ENCODE measurements at regions not wholly inside any gene's neighbourhood (a gene's known extent, or its start where the extent isn't known, plus 50 kb on each side); places are given as distances from the start of the nearest gene placed in this dataset.

- no peak for DNase-seq (ENCODE audit: low read depth)
These were observed 56.5 kb downstream of the IRX6 start for GRCh38 chr16:55380485-55380884.

- no peak for DNase-seq (ENCODE audit: low read depth)
These were observed 60.6 kb downstream of the IRX6 start for GRCh38 chr16:55384288-55385247.

- no peak for DNase-seq (ENCODE audit: low read depth)
These were observed 61.4 kb downstream of the IRX6 start for GRCh38 chr16:55385359-55385758.

DNA sequence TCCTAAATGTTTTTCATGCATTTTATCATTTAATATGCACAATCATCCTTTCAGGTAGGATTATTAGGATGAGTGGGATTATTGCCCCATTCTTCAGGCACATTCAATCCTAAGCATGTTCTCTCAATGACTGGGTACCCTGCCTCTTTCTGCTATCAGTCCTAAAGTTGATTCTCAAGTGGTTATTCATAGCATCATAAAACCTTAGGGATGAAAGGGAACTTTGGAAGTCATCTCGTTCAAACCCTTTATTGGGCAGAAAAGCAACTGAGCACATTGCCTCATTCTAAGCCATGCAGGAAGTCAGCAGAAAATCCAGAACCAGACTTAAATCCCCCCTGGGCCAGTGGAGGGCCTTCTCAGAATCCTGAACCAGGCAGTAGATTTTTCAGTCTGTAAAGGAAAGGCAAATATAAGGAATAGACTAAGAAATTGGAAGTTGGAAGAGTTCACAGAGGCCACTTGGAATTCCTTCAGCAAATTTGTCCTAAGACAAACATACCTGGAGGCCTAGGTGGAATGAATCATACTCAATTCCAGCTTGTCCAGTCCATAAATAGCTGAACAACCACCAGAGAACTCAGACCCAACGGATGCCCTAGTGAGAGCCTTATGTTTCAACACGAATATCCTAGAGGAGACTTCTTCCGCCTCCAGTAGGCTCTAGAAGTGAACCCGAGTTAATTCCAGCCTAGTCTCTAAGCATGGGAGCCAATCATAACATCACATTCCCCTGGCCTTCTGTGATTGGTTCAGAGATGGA is 62.7 kb downstream of the IRX6 start:
- DNase-seq (ENCODE audit: low read depth): no peak

- no peak for DNase-seq (ENCODE audit: low read depth)
These were observed 64.3 kb downstream of the IRX6 start for GRCh38 chr16:55388131-55388862.

DNA sequence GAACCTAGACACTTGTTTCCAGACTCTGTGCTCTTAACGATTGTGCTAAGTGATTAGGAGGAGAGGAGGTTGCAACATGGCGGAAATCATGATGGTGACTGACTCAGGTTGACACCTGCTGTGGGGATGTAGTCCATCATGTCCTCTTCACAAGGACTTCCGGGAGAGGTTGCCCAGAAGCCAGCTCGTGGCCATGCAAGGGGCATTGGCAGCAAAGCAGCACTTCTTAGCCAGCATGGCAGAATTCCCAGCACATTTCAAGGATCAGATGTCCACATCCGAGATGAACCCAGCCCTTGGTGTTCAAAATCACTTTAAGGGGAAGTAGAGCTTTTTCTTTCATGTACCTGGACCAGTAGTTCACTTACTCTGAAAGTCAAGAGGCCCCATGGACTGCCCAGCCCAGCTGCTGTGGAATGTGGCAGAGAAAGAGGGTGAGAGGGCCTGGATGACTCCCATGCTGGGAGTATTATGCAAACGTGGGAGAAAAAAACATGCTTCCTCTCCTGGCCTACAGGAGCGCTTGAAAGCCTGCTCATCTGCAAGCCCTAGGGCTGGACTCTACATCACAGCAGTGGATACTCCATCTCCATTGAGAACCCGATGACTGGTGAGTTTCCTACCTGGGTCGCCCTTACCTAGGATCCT is 65.5 kb downstream of the IRX6 start:
- no peak for DNase-seq (ENCODE audit: low read depth)

DNA sequence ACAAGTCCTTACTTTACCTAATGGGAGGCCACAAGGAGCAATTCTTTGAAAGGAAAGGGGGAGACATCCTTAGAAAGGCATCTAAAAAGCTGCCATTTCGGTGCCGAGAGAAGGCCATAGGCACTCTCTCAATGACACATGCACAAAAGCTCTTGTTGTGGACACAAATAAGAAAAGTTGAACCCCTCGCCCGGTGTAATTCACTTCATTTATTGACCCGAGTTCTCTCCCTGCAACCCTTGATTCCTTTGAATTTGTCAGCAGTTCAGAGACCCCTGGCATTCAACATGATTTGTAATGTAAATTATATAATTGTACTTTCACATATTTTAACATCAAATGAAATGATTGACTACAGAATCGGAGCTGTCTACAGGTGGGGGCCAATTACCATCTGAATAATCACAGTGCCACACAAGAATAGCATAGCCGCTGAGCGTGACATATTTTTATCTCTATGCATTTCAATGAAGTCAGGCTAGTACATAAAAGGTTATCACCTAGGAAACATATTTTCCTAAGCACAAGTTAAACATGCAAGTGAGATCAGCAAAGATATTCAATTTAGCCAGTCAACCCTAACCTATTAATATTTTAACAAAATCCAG is 66.7 kb downstream of the IRX6 start:
- DNase-seq (ENCODE audit: low read depth): no peak

DNA sequence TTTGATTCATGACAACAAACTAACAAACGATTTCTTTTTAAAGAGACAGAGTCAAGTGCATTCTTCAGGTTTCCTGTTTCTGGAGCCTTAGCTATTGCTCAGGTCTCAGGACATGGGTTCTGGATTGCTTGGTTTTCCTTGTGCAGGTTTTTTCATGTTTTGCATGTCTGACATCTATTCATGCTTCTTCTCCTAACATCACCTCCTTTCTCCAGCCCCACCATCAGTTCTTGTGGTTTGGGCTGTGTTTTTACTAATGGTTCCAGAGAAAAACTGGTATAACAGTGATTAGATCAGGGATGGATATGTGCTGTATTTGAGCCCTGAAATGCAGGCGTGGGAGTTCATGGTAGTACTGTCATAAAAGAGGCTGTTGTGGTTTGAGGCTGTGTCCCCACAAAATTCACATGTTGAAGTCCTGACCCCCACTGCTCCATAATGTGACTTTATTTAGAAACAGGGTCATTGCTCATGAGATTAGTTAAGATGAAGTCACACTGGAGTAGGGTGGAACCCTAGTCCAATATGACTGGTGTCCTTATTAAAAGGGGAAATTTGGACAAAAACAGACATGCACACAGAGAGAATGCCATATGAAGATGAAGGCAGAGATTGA is 67.9 kb downstream of the IRX6 start:
- DNase-seq (ENCODE audit: low read depth): no peak

GRCh38 chr16:55392701-55393100 is 68.7 kb downstream of the IRX6 start:
- DNase-seq (ENCODE audit: low read depth): no peak

DNA sequence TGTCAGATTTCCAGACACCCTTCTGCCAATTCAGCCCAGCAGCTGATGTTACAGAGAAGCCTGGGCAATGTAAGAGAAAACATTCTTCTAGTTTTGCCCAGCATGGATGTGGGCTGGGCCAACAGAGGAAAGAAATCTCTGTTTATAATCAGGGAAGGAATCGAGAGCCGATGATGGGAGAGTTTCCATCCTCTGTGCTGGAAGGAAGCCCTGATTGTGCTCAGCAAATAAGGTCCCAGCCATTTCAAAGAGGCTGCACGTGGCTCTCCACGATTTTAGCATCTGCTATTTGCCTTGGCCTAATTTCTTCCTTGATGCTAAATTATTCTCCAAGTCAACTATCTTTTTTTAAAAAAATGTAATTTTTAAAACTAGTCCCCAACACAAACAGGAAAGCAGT is 70.0 kb downstream of the IRX6 start:
- DNase-seq (ENCODE audit: low read depth): no peak

DNA sequence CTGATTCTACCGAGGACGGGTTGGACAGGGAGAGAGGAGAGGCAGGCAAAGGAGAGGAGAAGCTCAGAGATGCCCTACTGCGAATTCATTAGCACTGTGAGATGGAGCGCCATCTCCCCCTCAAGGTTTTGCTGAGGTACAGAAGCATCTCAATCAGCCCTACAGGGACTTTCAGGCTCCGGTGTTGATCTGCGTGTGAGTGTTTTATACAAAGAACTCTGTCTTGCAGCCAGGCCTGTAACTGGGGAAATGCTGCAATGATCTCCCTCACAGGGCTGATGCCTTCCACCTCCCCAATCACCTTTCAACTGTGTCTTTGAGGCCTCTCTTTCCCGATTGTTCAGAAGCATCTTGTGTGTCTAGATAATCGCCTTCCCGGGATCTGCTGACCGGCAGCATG is 74.8 kb downstream of the IRX6 start:
- DNase-seq (ENCODE audit: low read depth): no peak

DNA sequence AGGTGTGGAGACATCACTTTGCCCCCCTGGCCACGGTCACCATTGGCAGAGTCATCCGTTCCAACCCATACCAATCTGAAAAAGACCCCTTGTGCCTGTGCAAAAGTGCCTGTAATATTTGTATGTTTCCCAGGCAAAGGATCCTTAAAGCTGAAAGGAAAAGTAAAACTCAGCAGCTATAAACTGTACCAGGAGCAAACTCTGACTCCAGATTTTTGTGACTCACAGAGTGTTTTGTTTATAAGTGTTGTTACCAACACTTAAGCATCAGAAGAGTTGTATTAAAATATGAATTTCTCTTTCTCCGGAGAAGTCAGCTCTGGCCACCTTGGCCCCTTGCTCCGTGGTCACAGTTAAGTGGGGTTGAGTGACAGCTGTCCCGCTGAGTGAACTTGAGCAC is 75.9 kb downstream of the IRX6 start:
- no peak for DNase-seq (ENCODE audit: low read depth)

GRCh38 chr16:55401046-55401445 is 77.0 kb downstream of the IRX6 start:
- no peak for DNase-seq (ENCODE audit: low read depth)

DNA sequence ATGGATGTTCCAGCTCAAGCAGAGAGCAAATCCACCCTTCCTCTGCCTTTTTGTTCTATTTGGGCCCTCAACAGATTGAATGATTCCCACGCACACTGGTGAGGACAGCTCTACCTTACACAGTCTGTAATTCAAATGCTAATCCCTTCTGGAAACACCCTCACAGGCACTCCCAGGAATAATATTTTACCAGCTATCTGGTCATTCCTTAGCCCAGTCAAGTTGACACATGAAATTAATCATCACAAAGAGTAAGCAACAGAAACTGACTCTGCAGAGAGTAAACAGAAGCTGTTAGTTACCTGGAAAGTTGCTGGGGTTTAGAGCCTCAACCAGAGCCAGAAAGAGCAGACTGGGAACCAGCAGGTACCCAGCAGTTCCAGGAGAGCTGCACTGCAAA is 75.5 kb upstream of the MMP2 start:
- no peak for DNase-seq (ENCODE audit: low read depth)

DNA sequence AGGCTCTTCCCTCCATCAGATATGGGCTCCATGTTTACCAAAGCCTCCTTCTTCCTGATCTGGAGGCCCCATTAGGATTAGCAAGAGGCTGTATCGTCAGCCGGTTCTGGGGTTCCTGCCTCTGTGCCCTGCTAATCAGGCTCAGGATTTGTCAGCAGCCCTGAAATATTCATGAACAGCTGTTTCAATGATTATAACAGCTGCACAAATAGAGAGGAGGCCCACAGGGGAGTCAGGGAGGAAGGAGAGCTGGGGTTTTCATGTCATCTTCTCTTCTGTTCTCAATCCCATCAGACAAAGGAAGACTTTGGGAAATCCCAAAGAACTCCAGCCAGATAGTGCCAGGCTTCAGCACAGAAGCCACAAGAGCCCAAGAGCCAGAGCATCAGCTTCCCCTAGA is 72.3 kb upstream of the MMP2 start:
- no peak for DNase-seq (ENCODE audit: low read depth)

GRCh38 chr16:55408661-55409060 is 70.3 kb upstream of the MMP2 start:
- DNase-seq (ENCODE audit: low read depth): no peak

DNA sequence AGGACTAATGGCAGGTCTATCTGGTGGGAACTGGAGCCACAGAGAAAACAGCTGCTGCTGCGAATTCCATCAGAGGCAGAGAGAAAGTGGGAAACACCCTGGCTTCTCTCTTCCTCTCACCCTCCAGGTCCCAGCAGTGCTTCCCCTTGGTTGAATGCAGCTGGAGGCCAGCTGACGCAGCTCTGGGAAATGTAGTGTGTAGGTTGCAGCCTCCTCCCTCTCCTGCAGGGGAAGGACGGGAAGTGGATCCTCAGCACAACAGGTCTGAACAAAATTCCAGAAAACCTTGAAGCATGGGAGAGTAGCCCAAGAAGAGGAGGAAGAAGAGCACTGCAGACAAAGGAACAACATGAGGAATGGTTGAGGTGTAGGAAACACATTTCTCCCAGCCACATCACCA is 67.8 kb upstream of the MMP2 start:
- DNase-seq (ENCODE audit: low read depth): no peak

- DNase-seq (ENCODE audit: low read depth): peak; percentile 6
These were observed 60.4 kb upstream of the MMP2 start for GRCh38 chr16:55418586-55418985.

- DNase-seq (ENCODE audit: low read depth): no peak
These were observed 57.8 kb upstream of the MMP2 start for GRCh38 chr16:55421226-55421625.

DNA sequence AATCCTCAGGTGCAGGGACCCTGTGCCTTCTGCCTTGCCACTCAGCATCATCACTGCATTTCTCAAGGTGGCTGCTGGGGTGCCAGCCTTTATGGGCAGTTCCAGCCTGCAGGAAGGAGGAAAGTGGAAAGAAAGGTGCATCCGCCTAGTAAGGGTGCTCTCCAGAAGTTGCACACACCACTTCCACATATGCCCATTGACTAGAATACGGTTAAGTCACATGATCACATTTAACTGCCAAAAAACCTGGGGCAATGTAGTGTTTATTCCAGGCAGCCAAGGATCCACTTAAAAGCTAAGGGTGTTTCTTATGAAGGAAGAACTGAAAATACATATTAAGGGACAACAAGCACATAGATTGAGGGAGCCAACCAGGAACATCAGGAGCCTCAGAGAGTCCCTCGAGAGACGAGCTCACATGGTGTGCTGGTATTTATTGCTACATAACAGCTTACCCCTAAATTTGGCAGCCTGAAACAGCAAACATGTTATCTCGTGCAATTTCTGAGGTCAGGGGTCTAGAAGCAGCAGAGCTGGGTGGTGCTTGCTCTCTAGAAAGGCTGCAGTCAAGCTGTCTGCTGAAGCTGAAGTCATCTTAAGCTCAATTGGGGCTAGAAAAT is 52.0 kb upstream of the MMP2 start:
- DNase-seq (ENCODE audit: low read depth): no peak
